GM12892 (cell line): ENCODE measurements at regions not wholly inside any gene's neighbourhood (a gene's known extent, or its start where the extent isn't known, plus 50 kb on each side); places are given as distances from the start of the nearest gene placed in this dataset.

ENCODE experiments used
- POLR2A ChIP-seq: IDR thresholded peaks from 2 replicates; pipeline ENCODE4 v1.6.1; 2011; ENCODE audit warnings: low read depth, low read length, control low read depth
- POLR2AphosphoS5 ChIP-seq: IDR thresholded peaks from 2 replicates; pipeline ENCODE4 v1.6.1; 2011; ENCODE audit warnings: low read depth, low read length, control low read depth

DNA sequence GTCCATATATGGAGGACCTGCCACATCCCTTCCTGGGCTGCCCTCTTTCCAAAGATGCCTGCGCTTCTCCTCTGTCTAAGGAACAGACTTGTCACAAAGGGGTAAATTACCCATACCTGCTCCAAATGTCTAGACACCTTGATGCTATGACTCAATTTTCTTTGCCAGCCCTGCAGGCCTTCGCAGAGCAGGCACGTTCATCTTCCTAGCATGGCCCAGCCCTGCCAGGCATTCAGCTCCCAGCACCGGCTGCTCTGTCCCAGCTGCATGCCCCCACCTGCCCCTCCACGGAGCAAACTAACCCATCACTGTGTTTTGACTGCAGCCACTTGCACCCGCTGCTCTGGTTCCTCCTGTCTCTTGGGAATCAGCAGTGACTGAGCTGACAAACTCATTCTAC lies 526.1 kb downstream of the MIAT start:
- no peak for TF ChIP-seq POLR2AphosphoS5
- no peak for TF ChIP-seq POLR2A
